HL-60 (cell line): ENCODE measurements at regions not wholly inside any gene's neighbourhood (a gene's known extent, or its start where the extent isn't known, plus 50 kb on each side); places are given as distances from the start of the nearest gene placed in this dataset.
"Not testable (repeated sequence)": the region's sequence is repeated elsewhere in the genome, so short reads cannot be mapped to it uniquely, and the experiment has no call there.

Experiments
- GABPA ChIP-seq: IDR thresholded peaks from 2 replicates; pipeline ENCODE4 v1.6.1; 2012; ENCODE audit warnings: low read depth
- POLR2AphosphoS5 ChIP-seq: IDR thresholded peaks from 2 replicates; pipeline ENCODE4 v1.6.1; 2012; ENCODE audit warnings: low read depth
- SPI1 ChIP-seq: IDR thresholded peaks from 2 replicates; pipeline ENCODE4 v1.6.1; 2012; ENCODE audit warnings: low read depth, mild to moderate bottlenecking, borderline replicate concordance
- TF ChIP-seq, protein P1 (sequence below): IDR thresholded peaks from one replicate; pipeline ENCODE4 v1.5.1; 2011; ENCODE audit warnings: low read length, control low read depth, inconsistent platforms; ENCODE audit not compliant: insufficient read depth
- TF ChIP-seq, protein P2 (sequence below): IDR thresholded peaks from 2 replicates; pipeline ENCODE4 v1.6.1; 2012; ENCODE audit warnings: low read depth; ENCODE audit not compliant: insufficient replicate concordance

DNA sequence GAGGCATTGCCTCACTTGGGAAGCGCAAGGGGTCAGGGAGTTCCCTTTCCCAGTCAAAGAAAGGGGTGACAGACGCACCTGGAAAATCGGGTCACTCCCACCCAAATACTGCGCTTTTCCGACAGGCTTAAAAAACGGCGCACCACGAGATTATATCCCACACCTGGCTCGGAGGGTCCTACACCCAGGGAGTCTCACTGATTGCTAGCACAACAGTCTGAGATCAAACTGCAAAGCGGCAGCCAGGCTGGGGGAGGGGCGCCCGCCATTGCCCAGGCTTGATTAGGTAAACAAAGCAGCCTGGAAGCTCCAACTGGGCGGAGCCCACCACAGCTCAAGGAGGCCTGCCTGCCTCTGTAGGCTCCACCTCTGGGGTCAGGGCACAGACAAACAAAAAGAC lies 1014.7 kb downstream of the FSCB start:
- TF ChIP-seq, protein P1, sequence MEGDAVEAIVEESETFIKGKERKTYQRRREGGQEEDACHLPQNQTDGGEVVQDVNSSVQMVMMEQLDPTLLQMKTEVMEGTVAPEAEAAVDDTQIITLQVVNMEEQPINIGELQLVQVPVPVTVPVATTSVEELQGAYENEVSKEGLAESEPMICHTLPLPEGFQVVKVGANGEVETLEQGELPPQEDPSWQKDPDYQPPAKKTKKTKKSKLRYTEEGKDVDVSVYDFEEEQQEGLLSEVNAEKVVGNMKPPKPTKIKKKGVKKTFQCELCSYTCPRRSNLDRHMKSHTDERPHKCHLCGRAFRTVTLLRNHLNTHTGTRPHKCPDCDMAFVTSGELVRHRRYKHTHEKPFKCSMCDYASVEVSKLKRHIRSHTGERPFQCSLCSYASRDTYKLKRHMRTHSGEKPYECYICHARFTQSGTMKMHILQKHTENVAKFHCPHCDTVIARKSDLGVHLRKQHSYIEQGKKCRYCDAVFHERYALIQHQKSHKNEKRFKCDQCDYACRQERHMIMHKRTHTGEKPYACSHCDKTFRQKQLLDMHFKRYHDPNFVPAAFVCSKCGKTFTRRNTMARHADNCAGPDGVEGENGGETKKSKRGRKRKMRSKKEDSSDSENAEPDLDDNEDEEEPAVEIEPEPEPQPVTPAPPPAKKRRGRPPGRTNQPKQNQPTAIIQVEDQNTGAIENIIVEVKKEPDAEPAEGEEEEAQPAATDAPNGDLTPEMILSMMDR: not testable (repeated sequence)
- not testable (repeated sequence) for TF ChIP-seq POLR2AphosphoS5, GABPA, SPI1
- TF ChIP-seq, protein P2, sequence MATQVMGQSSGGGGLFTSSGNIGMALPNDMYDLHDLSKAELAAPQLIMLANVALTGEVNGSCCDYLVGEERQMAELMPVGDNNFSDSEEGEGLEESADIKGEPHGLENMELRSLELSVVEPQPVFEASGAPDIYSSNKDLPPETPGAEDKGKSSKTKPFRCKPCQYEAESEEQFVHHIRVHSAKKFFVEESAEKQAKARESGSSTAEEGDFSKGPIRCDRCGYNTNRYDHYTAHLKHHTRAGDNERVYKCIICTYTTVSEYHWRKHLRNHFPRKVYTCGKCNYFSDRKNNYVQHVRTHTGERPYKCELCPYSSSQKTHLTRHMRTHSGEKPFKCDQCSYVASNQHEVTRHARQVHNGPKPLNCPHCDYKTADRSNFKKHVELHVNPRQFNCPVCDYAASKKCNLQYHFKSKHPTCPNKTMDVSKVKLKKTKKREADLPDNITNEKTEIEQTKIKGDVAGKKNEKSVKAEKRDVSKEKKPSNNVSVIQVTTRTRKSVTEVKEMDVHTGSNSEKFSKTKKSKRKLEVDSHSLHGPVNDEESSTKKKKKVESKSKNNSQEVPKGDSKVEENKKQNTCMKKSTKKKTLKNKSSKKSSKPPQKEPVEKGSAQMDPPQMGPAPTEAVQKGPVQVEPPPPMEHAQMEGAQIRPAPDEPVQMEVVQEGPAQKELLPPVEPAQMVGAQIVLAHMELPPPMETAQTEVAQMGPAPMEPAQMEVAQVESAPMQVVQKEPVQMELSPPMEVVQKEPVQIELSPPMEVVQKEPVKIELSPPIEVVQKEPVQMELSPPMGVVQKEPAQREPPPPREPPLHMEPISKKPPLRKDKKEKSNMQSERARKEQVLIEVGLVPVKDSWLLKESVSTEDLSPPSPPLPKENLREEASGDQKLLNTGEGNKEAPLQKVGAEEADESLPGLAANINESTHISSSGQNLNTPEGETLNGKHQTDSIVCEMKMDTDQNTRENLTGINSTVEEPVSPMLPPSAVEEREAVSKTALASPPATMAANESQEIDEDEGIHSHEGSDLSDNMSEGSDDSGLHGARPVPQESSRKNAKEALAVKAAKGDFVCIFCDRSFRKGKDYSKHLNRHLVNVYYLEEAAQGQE: not testable (repeated sequence)
